T-helper 2 cell (primary cell): ENCODE measurements at regions not wholly inside any gene's neighbourhood (a gene's known extent, or its start where the extent isn't known, plus 50 kb on each side); places are given as distances from the start of the nearest gene placed in this dataset.

Experiments
- DNase-seq, 5 experiments: peaks; one replicate each; pipeline versions ENCODE4 v3.0.0 to v3.0.0-alpha.2; 2012 to 2022

DNA sequence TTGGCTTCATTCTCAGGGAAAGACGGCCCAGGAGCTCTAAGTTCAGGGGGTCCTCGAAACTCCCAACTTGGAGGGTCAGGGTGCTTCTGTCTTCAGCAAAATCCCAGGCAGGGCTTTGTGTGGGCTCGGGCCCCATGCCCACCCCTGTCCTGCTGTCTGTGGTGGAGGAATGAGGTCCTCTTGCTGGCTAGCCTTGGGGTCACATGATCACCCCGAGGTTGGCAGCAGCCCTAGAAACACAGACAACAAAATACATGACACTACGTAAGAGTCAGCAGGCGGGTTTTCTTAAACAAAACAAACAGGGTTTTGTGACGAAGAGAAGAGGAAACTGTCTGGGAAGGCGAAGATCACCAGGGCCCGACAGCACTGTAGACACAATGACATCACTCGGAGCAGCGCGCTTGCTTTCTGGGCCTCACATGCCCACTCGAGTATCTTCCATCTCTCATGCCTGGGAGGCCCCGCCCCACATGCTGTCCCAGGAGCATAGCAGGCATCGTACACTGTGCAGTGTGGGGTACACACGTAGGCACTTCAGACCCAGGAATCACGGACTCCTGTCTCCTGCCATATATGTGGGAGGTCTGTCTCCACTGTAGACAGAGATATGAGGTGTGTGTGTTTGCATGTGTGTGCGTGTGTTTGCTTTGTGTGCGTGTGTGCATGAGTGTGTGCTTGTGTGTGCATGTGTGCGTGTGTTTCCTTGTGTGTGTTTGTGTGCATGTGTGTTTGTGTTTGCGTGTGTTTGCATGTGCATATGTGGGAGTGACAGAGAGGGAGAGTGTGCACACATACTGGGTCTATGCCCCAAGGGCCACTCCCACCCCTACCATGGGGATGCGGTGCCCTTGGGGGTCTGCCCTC, 94.7 kb downstream of the SIK1 start:
- no peak for DNase-seq

DNA sequence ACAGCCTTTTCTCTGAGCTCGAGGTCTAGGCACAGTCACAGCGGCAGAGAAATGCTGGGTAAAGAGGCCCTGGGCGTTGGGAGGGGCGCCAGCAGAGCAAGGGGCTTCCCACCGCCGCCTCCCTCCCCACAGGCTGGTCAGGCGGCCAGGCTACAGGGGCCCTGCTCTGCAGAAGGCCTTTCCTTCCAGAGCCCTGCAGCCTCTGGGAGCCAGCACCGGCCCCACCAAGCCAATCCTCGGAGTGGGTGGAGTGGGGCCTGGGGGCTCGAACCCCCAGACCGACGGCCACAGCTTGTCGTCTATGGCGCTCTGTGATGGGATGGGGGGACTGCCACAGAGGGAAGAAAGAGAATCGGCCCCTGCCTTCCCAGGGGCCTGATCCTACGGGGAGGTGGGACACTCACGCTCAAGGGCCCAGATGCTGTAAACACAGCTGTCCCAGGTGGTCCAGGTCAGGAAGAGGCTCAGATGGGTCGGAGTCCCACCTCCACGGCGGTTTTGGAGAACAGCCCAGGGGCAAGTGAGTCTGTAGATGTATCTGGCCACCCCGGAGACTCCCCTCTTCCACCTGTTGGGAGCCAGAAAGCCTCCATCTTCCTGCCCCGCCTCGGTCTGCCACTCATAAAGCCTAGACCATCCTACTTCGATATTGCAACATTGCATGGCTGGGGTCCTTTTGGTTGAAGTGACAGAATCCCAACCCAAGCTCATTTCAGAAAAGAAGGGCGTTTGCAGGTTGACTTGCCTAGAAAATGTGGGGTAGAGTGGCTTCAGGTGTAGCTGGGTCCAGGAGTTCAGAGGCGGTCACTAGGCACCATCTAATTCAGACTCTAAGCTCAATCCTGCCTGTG, 95.6 kb downstream of the SIK1 start:
- DNase-seq, result no peak

GRCh38 chr21:43330306-43330881, 96.5 kb downstream of the SIK1 start:
- DNase-seq, result no peak

- DNase-seq, result no peak
Measured at GRCh38 chr21:43329711-43330269, 97.1 kb downstream of the SIK1 start.

DNA sequence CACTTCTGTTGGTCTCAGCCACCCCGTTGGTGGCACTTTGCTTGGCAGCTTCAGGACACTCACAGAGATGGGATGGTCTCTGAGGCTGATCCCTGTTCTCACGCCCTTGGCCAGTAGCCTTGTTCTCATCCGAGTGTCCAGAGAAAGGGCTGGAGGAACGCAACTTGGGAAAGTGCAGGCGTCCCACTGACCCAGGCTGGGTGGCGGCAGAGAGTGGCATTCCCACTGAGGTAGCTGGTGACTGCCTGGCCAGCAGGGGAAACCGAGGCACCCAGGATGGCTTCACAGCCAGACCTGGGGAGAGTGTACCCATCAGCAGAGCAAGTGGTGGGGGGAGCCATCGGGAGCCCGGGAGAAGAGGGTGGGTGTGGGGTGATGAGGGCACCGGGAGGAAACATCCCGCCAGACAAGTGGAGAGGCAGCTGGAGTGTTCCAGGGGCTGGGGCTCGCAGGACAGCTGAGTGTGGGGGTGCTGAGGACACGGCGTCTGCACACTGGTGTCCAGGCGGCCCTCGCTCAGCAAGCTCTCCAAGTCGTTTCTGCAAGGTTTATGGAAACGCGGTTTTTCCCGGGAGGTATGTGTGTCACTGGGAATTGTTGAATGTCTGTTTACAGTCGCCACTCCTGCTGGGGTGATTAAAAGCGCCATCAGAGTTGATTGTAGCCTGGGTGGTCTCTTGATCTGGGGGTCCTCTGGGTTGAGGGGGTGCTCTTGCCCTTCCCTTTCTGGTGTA, 97.8 kb downstream of the SIK1 start:
- no peak for DNase-seq

GRCh38 chr21:43328185-43328957, 98.6 kb downstream of the SIK1 start:
- DNase-seq, result no peak

DNA sequence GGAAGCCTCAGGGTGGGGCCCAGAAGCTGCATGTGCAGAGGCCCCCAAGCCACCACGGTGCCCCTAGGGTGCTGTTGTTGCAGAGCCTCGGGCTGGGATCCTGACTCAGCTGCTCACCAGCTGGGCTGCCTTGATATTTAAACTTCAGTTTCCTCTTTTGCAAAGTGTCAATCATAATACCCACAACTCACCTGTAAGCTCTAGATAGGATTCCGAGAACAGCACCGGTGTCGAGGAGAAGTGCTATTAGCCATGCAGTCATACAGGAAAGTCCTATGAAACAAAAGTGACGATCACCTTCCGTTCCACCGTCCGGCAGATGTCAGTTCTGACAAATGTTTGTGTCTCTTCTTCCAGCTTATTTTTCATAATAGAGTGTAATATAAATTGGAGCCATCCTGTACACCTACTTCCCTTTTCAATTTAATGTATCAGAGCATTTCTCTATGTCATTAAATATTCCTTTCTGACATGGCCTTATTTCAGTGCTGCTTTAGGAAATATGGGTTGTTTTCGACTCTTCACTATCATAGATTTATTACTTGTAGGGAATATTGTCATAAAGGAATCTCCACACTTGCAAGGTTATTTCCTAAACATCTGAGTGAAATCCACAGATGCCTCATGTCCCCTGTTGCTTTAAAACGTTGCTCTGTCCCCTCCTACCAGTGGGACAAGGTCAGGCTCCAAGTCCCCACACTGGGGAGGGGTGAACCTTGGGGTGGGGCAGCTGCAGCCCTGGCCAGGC, 100.8 kb downstream of the SIK1 start:
- DNase-seq, result no peak

GRCh38 chr21:43325036-43325435, 101.9 kb downstream of the SIK1 start:
- DNase-seq, result no peak

- no peak for DNase-seq
Measured at GRCh38 chr21:43324596-43324995, 102.3 kb downstream of the SIK1 start.

- no peak for DNase-seq
Measured at GRCh38 chr21:43323244-43324005, 103.5 kb downstream of the SIK1 start.

- no peak for DNase-seq
Measured at GRCh38 chr21:43322805-43323204, 104.1 kb downstream of the SIK1 start.

DNA sequence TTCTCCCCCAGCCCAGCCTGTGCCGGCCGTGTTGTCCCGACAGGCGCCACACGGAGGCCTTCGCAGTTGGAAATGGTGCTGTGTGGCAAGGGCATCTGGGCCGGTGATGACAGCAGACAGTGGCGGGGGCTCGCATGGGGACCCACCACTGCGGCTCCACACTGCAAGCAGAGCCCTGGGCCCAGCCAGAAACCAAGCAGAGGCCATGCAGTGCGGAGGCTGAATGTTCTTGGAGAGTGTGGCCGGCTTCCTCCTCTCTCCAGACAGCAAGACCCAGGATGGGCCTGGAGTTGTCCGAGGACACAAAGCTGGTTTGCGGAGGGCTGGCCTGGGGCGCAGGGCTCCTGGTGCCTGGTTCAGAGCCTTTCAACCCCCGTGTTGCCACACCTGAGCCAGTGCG, 104.6 kb downstream of the SIK1 start:
- DNase-seq, result no peak

GRCh38 chr21:43321611-43322010, 105.3 kb downstream of the SIK1 start:
- no peak for DNase-seq

- no peak for DNase-seq
Measured at GRCh38 chr21:43321111-43321510, 105.8 kb downstream of the SIK1 start.

DNA sequence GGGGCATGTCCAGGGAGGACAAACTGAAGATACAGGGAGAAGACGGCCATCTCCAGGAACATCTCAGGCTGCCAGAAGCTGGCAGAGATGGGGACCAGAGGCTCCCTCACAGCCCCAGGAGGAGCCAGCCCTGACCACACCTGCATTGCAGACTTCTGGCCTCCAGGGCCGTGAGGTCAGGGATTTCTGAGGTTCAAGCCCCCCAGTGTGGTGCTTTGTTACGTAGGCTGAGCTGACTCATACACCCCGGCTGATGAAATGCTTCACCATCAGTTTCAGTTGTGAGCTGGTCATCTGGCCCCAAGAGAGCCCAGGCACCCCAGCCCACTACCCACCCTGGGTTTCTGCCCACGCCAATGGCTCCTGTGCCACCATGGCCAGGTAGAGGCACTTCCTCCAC, 106.4 kb downstream of the SIK1 start:
- no peak for DNase-seq

- no peak for DNase-seq
Measured at GRCh38 chr21:43318841-43319781, 107.8 kb downstream of the SIK1 start.

GRCh38 chr21:43318368-43318767, 108.6 kb downstream of the SIK1 start:
- no peak for DNase-seq

GRCh38 chr21:43317959-43318358, 109.0 kb downstream of the SIK1 start:
- DNase-seq, result no peak

- no peak for DNase-seq
Measured at GRCh38 chr21:43317254-43317748, 109.6 kb downstream of the SIK1 start.
